ENCODE measurements at regions not wholly inside any gene's neighbourhood (a gene's known extent, or its start where the extent isn't known, plus 50 kb on each side); places are given as distances from the start of the nearest gene placed in this dataset.

DNA sequence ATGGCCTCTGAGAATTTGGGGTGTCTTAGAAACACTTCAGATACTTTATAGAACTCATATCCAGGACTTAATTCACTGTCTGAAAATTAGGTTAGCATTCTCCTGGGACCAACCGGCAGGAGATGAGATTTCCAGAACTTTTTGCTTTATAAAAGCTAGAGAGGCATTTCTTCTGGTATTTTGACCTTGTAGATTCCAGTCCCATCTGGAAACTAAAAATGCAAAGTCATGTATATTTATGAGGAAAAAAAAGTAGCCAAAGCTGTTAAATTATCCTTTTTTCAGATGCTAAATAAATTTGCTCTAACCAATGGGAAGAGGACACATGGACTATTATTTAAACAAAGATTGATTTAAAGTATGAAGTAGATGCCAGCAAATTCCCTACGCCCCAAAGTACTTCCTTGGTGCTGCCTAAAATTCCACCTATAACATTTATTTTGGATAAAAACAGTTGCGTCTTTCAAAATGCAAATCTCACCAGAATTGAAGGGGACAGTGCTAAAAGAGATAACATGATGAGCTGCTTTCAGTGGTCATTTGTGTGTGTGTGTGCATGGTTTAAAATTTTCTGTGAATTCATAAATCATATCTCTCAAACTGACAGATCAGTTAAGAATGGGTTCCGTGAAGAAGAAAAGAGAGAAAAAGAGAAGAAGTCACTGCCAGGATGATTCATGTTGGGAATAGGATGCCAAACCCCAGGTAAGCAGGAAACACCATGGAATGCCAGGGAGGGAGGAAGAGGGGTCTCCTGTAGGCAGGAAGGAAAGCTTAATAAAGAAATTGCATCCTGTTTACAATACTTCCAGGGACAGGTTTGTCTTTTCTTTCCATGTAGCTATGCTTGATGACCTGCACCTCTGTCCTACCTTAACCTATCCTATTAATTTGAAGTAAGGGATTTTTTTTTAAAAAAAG lies 97.7 kb upstream of the RGS6 start:
- TF ChIP-seq, protein P1, sequence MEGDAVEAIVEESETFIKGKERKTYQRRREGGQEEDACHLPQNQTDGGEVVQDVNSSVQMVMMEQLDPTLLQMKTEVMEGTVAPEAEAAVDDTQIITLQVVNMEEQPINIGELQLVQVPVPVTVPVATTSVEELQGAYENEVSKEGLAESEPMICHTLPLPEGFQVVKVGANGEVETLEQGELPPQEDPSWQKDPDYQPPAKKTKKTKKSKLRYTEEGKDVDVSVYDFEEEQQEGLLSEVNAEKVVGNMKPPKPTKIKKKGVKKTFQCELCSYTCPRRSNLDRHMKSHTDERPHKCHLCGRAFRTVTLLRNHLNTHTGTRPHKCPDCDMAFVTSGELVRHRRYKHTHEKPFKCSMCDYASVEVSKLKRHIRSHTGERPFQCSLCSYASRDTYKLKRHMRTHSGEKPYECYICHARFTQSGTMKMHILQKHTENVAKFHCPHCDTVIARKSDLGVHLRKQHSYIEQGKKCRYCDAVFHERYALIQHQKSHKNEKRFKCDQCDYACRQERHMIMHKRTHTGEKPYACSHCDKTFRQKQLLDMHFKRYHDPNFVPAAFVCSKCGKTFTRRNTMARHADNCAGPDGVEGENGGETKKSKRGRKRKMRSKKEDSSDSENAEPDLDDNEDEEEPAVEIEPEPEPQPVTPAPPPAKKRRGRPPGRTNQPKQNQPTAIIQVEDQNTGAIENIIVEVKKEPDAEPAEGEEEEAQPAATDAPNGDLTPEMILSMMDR (IDR thresholded peaks at IDR 0.05; ENCODE audit: control insufficient read depth, extremely low read depth, insufficient read depth): no peak
- no peak for DNase-seq (ENCODE audit: low read depth)
- H3K4me3 ChIP-seq (ENCODE audit: low read depth, low read length): no peak overlapping the region

DNA sequence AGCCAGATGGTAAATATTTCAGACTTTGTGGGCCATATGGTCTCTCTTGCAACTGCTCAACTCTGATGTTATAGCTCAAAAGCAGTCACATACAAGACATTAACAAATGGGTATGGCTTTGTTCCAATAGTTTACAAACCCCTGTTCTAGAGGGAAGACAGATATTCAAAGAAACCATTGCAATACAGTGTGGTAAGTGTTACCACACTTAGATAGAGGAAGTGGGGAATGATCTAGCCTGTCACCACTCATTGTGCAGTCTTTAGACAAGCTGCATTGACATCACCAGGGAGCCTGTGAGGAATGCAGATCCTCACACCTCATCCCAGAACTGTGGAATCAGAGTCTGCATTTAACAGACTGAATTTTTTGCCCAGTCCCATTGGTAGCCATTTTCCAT lies 80.0 kb upstream of the RGS6 start:
- DNase-seq (ENCODE audit: low read depth): no peak
- TF ChIP-seq, protein P1 (IDR thresholded peaks at IDR 0.05; ENCODE audit: control insufficient read depth, extremely low read depth, insufficient read depth): no peak
- H3K4me3 ChIP-seq (ENCODE audit: low read depth, low read length): no peak overlapping the region

DNA sequence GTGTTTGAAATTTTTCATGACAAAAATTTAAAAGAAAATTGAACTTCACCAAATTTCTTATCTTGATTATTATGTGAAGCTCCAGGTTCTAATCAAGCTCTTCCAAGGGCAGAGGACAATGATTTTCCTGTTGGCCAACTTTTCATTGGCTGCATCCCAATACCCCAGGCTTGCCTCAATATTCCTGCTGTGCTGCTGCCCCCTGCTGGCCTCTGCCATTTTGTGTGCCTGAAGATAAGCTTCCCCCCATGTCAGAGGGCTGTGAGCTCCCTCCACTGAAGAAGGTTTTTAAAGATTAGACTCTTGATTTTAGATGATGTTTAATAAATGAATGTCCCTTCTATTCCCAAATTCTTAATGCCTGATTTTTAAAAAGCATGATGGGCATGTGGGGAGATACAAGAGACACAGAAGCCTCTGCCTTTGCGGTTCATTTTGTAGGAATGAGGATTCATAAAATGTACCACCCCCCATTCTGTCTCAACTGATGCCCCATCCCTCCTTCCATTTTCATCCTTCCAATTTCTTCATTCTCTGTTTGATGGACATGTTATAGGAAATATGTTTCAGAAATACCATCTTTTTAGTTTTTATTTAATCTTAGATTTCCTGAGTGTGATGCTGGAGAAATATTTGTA lies 76.7 kb upstream of the RGS6 start:
- DNase-seq (ENCODE audit: low read depth): peak; percentile 67

DNA sequence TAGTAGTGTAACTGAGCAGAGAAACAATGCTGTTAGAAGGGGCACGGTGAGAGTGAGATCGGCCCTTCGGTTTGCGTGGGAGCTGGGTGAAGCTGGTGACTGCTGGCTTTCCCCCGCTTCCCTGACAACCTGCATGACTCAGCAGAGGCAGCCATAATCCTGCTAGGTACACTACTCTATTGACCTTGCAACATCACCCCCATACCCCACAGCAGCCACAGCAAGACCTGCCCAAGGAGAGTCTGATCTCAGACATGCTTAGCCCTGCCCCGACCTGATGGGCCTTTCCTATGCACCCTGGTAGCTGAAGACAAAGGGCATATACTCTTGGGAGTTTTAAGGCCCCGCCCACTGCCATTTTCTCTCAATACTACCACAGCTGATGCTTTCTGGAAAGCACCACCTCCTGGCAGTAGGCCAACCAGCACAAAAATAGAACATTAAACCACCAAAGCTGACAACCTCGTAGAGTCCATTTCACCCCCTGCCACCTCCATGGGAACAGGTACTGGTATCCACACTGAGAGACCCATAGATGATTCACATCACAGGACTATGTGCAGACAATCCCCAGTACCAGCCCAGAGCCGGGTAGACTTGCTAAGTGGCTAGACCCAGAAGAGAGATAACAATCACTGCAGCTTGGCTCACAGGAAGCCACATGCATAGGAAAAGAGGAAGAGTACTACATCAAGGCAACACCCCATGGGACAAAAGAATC lies 75.9 kb upstream of the RGS6 start:
- no peak overlapping the region for H3K4me3 ChIP-seq (ENCODE audit: low read depth, low read length)
- no peak for DNase-seq (ENCODE audit: low read depth)
- TF ChIP-seq, protein P1 (IDR thresholded peaks at IDR 0.05; ENCODE audit: control insufficient read depth, extremely low read depth, insufficient read depth): no peak

More for the DNA sequence above, 76.7 kb upstream of the RGS6 start:
- TF ChIP-seq, protein P1 (IDR thresholded peaks at IDR 0.05; ENCODE audit: control insufficient read depth, extremely low read depth, insufficient read depth): peak; percentile 80
- no peak overlapping the region for H3K4me3 ChIP-seq (ENCODE audit: low read depth, low read length)

DNA sequence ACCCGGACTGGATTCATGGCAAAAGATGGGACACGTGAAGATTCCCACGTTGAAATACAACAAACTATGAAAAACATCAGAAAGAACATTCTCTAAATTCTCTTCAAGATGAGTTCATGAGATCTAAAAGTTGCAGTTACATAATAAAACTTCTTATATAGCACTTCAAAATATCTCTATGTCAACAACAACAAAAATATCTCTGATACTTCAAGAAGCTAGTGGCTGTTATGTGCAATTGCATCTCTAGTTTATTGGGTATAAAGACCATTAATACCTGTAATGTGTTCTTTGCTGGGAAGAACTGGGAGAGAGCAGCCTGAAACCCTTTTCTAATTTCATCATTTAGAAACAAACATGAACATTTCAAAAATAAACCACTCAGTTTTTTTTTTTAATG lies 69.2 kb upstream of the RGS6 start:
- no peak overlapping the region for H3K4me3 ChIP-seq (ENCODE audit: low read depth, low read length)
- TF ChIP-seq, protein P1 (IDR thresholded peaks at IDR 0.05; ENCODE audit: control insufficient read depth, extremely low read depth, insufficient read depth): no peak
- no peak for DNase-seq (ENCODE audit: low read depth)

DNA sequence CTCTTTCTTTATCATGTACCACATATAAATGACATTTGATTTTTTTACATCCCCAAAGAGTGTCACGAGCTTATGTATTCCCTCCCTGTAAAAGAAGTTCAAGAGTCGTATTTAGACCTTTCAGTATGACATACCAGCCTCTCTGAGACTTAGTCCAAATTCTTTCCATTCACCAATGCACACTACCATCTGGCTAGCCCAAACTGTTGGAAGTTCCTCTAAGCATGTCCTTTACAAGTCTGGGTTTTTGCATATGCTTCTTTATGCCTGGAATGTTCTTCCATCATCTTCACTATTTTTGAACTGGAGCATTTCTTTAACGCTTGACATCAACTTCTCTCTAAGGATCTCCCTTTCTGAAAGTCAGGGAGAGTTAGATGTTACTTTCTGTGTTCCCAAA lies 68.5 kb upstream of the RGS6 start:
- DNase-seq (ENCODE audit: low read depth): no peak
- no peak overlapping the region for H3K4me3 ChIP-seq (ENCODE audit: low read depth, low read length)
- TF ChIP-seq, protein P1 (IDR thresholded peaks at IDR 0.05; ENCODE audit: control insufficient read depth, extremely low read depth, insufficient read depth): no peak

Measured in LNCaP clone FGC (cell line).